ENCODE measurements at regions not wholly inside any gene's neighbourhood (a gene's known extent, or its start where the extent isn't known, plus 50 kb on each side); places are given as distances from the start of the nearest gene placed in this dataset.

DNA sequence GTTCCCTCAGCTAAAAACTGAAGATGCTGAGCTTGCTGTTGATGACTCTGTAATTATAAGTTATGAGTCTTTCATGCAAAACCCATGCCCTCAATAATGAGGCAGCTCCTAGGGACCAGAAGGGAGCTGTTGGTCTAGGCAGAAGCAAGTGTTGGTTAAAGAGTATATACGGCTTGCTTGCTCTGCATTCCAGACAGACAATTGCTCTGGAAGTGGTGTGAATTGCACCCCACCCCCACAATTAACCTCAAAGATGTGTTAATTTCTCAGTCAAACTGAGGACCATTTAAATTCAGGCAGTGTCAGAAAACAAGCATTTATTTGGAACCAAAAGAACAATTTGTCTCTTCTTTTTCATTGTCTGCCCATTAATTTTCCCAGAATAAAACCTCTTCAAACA is 163.5 kb upstream of the EOMES start:
- no peak for DNase-seq (ENCODE audit: low read depth)
- Histone ChIP-seq H3K36me3 (ENCODE audit: control insufficient read depth, insufficient read depth, low read length) (no peaks in the 10 kb centered on the region), H3K4me3 (ENCODE audit: low read depth, low read length) (no peak overlapping the region), H3K27me3 (ENCODE audit: control insufficient read depth, insufficient read depth, low read length) (no peaks in the 10 kb centered on the region)
- TF ChIP-seq, protein P1, sequence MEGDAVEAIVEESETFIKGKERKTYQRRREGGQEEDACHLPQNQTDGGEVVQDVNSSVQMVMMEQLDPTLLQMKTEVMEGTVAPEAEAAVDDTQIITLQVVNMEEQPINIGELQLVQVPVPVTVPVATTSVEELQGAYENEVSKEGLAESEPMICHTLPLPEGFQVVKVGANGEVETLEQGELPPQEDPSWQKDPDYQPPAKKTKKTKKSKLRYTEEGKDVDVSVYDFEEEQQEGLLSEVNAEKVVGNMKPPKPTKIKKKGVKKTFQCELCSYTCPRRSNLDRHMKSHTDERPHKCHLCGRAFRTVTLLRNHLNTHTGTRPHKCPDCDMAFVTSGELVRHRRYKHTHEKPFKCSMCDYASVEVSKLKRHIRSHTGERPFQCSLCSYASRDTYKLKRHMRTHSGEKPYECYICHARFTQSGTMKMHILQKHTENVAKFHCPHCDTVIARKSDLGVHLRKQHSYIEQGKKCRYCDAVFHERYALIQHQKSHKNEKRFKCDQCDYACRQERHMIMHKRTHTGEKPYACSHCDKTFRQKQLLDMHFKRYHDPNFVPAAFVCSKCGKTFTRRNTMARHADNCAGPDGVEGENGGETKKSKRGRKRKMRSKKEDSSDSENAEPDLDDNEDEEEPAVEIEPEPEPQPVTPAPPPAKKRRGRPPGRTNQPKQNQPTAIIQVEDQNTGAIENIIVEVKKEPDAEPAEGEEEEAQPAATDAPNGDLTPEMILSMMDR (IDR thresholded peaks at IDR 0.05; ENCODE audit: insufficient read depth, low read length, poor library complexity, severe bottlenecking) = no peak

DNA sequence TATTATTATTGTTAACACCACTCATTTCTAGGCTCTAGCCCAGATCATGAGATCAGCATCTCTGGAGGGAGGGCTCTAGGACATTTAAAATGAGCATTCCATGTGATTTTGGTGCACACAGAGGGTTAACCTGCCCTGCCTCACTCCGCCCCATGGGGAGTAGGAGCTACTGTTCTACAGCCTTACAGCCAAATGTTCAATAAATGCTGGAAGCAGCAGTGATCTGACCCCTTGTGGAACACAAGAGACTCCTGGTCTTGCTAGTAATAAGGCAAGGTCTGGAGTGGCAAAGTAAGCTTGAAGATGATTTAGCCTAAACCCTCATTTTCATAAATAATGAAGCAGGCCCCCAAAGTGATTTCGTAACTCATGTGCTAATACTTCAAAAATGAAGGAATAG is 166.4 kb upstream of the EOMES start:
- no peak overlapping the region for H3K4me3 ChIP-seq (ENCODE audit: low read depth, low read length)
- TF ChIP-seq, protein P1 (IDR thresholded peaks at IDR 0.05; ENCODE audit: insufficient read depth, low read length, poor library complexity, severe bottlenecking) = no peak
- no peaks in the 10 kb centered on the region for H3K27me3 ChIP-seq (ENCODE audit: control insufficient read depth, insufficient read depth, low read length)
- H3K36me3 ChIP-seq (ENCODE audit: control insufficient read depth, insufficient read depth, low read length) = no peaks in the 10 kb centered on the region
- DNase-seq (ENCODE audit: low read depth) = no peak

DNA sequence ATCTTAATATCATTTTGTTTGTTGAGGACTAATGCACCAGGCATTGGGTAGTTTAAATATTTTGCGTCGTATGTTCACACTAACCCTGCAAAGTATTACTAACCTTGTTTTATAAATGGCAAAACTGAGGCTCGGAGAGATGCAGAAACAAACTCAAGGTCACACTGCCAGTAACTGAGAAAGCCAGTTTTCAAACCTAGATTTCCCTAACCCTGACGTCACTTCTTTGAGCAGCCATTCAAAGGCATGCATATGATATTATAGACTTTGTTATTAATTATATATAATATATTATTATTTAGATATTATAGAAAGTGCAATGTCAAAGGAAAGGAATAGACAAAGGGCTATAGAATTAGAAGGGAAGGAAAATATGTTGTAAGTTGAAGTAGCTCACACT is 167.6 kb upstream of the EOMES start:
- H3K27me3 ChIP-seq (ENCODE audit: control insufficient read depth, insufficient read depth, low read length) = no peaks in the 10 kb centered on the region
- DNase-seq (ENCODE audit: low read depth) = no peak
- TF ChIP-seq, protein P1 (IDR thresholded peaks at IDR 0.05; ENCODE audit: insufficient read depth, low read length, poor library complexity, severe bottlenecking) = no peak

DNA sequence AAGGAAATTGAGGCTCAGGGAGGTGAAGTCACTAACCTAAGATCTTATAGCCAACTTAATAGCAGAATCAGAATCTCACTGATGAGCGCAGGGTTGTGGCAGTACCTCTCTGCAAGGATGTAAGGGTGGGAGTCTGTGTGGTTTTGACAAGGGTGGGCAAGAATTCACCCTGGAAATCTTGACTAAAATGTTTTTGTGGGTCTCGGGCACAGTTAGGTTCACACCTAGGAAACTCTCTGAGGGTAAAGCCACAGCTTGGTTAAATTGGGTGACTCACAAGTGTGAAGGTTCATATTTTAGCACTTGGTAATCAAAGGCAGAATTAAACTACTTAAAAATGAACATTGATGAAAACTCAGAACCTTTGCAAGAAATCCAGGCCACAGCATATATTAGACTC is 178.2 kb upstream of the EOMES start:
- no peaks in the 10 kb centered on the region for H3K36me3 ChIP-seq (ENCODE audit: control insufficient read depth, insufficient read depth, low read length)
- H3K4me3 ChIP-seq (ENCODE audit: low read depth, low read length) = no peak overlapping the region
- TF ChIP-seq, protein P1 (IDR thresholded peaks at IDR 0.05; ENCODE audit: insufficient read depth, low read length, poor library complexity, severe bottlenecking) = no peak
- no peak for DNase-seq (ENCODE audit: low read depth)
- no peaks in the 10 kb centered on the region for H3K27me3 ChIP-seq (ENCODE audit: control insufficient read depth, insufficient read depth, low read length)

More for the DNA sequence above, 167.6 kb upstream of the EOMES start:
- H3K4me3 ChIP-seq (ENCODE audit: low read depth, low read length) = no peak overlapping the region
- H3K36me3 ChIP-seq (ENCODE audit: control insufficient read depth, insufficient read depth, low read length) = no peaks in the 10 kb centered on the region

DNA sequence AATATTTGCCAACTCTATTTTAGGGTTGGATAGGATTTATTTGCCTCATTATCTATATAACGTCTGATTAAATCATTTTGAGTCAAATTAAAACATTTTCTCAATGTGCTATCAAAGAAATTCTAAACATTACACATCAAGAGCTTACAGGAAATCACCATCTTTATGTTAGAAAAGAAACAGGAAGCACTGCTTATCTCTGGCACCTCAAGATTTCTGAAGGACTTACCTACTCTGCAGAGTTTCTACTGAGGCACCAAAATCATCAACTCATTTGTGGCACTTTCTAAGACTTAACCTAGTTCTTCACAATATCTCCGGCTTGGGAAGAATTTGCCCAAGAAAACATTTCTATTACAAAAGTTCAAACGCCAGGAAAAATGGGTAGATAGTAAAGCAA is 181.3 kb upstream of the EOMES start:
- H3K27me3 ChIP-seq (ENCODE audit: control insufficient read depth, insufficient read depth, low read length) = no peaks in the 10 kb centered on the region
- H3K36me3 ChIP-seq (ENCODE audit: control insufficient read depth, insufficient read depth, low read length) = no peaks in the 10 kb centered on the region
- no peak overlapping the region for H3K4me3 ChIP-seq (ENCODE audit: low read depth, low read length)
- TF ChIP-seq, protein P1 (IDR thresholded peaks at IDR 0.05; ENCODE audit: insufficient read depth, low read length, poor library complexity, severe bottlenecking) = no peak
- no peak for DNase-seq (ENCODE audit: low read depth)

DNA sequence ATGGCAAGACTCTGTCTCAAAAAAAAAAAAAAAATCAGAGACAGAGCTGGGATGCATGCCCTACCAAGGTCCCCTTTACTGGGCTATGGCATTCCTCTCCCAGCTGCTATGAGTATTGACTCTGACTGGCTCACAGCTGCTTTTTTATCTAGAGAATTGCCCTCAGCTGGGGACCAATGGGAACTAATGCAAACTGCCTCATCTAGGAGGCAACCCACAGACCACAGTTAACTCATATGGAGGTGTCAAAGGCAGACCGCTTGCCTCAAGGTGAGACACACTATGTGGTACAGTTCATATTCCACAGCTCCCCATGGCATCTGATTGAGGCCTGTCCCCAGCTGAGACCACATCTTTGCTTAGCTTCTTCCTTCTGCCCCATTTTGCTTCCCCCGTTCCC is 183.5 kb upstream of the EOMES start:
- DNase-seq (ENCODE audit: low read depth) = no peak
- Histone ChIP-seq H3K27me3 (ENCODE audit: control insufficient read depth, insufficient read depth, low read length) (no peaks in the 10 kb centered on the region), H3K36me3 (ENCODE audit: control insufficient read depth, insufficient read depth, low read length) (no peaks in the 10 kb centered on the region), H3K4me3 (ENCODE audit: low read depth, low read length) (no peak overlapping the region)
- TF ChIP-seq, protein P1 (IDR thresholded peaks at IDR 0.05; ENCODE audit: insufficient read depth, low read length, poor library complexity, severe bottlenecking) = no peak
